Kidney (tissue), 13 donors: ENCODE measurements at regions not wholly inside any gene's neighbourhood (a gene's known extent, or its start where the extent isn't known, plus 50 kb on each side); places are given as distances from the start of the nearest gene placed in this dataset.

Experiments
- DNase-seq, 5 donors: peaks; one replicate each; pipeline ENCODE4 v3.0.0-alpha.2; 2013 to 2020
- FAIRE-seq: peaks from 2 replicates; lab custom pipeline; 2012; peaks lifted over from hg19 to GRCh38; lab: Jason Lieb, UNC
- H3K27ac ChIP-seq, 2 donors: one replicate each; pipeline ENCODE4 v1.7.0; 2013; ENCODE audit warnings: low read depth in 2 of 2, low read length in 2 of 2, inconsistent platforms in 1 of 2
- H3K27me3 ChIP-seq: one replicate; pipeline ENCODE4 v1.7.1; 2013; ENCODE audit warnings: low read length, inconsistent platforms; ENCODE audit not compliant: control insufficient read depth, insufficient read depth
- H3K36me3 ChIP-seq, 3 donors: one replicate each; pipeline versions ENCODE4 v1.7.0 to v1.7.1; 2013; ENCODE audit warnings: low read length in 3 of 3, control low read depth in 1 of 3, inconsistent platforms in 1 of 3; ENCODE audit not compliant: insufficient read depth in 3 of 3, control insufficient read depth in 2 of 3
- H3K4me1 ChIP-seq, 3 donors: one replicate each; pipeline versions ENCODE4 v1.7.0 to v1.7.1; 2013; ENCODE audit warnings: low read length in 3 of 3, inconsistent platforms in 1 of 3, low read depth in 1 of 3; ENCODE audit not compliant: control insufficient read depth in 2 of 3, insufficient read depth in 2 of 3
- H3K4me3 ChIP-seq, 3 donors: one replicate each; pipeline versions ENCODE4 v1.7.0 to v1.8.1; 2013; ENCODE audit warnings: low read length in 3 of 3, control low read depth in 1 of 3, inconsistent platforms in 1 of 3
- H3K9ac ChIP-seq, 3 donors: one replicate each; pipeline versions ENCODE4 v1.7.0 to v1.7.1; 2013; ENCODE audit warnings: low read length in 3 of 3, control low read depth in 1 of 3, inconsistent platforms in 1 of 3
- H3K9me3 ChIP-seq, 3 donors: one replicate each; pipeline versions ENCODE4 v1.7.0 to v1.7.1; 2013; ENCODE audit warnings: low read length in 3 of 3, control low read depth in 1 of 3, inconsistent platforms in 1 of 3; ENCODE audit not compliant: control insufficient read depth in 2 of 3, insufficient read depth in 1 of 3
- intact Hi-C: fragments of 100-400 bp; cut with DNase I; formaldehyde crosslinking; loops from one replicate; pipeline ENCODE4 v1.11.1; 2022
- TF ChIP-seq, protein P1 (sequence below): IDR thresholded peaks from 3 replicates; pipeline ENCODE4 v1.5.1; 2012; ENCODE audit warnings: mild to moderate bottlenecking, moderate library complexity, borderline replicate concordance; ENCODE audit not compliant: insufficient read depth; ENCODE audit errors: extremely low read depth
- donor health status: control.
- donor health status: control.
- donor health status: control.
- donor health status: control.
- donor health status: control.
- donor health status: DM: yes; HTN: yes; CAD: no.
- donor health status: Normal renal cell carcinoma (clear cell type).

DNA sequence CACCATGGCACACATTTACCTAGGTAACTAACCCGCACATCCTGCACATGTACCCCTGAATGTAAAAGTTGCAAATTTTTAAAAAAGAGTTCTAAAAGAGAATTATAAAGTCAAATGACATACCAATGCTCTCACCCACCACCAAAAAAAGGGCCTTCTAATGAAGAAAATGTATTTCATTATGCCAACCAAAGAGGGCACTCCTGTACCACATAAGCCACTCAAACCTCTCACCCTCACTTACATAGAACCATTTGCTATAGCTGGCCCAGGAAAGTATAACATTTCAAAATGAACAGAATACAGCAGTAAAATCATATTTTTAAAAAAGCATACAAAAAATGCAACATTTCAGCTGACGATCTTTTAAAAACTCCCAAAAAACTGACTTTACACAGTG lies 241.5 kb upstream of the PKDCC start:
- H3K27ac ChIP-seq, result no peak overlapping the region
- DNase-seq (no peak), FAIRE-seq (no peak)
- H3K4me3 ChIP-seq, result no peak overlapping the region
- H3K9ac ChIP-seq, result no peak overlapping the region
- TF ChIP-seq, protein P1, sequence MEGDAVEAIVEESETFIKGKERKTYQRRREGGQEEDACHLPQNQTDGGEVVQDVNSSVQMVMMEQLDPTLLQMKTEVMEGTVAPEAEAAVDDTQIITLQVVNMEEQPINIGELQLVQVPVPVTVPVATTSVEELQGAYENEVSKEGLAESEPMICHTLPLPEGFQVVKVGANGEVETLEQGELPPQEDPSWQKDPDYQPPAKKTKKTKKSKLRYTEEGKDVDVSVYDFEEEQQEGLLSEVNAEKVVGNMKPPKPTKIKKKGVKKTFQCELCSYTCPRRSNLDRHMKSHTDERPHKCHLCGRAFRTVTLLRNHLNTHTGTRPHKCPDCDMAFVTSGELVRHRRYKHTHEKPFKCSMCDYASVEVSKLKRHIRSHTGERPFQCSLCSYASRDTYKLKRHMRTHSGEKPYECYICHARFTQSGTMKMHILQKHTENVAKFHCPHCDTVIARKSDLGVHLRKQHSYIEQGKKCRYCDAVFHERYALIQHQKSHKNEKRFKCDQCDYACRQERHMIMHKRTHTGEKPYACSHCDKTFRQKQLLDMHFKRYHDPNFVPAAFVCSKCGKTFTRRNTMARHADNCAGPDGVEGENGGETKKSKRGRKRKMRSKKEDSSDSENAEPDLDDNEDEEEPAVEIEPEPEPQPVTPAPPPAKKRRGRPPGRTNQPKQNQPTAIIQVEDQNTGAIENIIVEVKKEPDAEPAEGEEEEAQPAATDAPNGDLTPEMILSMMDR, result peak; percentile 14
- H3K36me3 ChIP-seq, result no peaks in the 10 kb centered on the region
- no peaks in the 10 kb centered on the region for H3K4me1 ChIP-seq
- intact Hi-C loops, result no loop called here
- H3K9me3 ChIP-seq, result no peaks in the 10 kb centered on the region
- H3K27me3 ChIP-seq, result no peaks in the 10 kb centered on the region

DNA sequence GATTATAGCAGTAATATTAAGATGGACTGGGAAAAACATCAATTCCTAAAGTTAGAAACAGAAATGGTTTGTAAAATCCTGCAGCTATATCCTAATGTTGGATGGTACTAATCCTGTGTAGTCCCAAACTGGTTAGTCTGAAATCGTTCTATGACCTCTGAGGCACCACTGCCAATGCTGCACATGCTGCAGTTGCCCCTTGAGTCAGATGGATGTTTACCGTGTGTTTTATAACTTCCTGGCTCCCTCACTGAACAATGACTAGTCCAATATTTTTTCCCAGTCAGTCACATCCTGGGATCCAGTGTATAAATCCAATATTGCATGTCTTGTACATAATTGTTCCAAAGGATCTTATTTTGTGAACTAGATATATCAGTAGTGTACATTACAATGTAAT lies 226.7 kb upstream of the PKDCC start:
- H3K27me3 ChIP-seq, result no peaks in the 10 kb centered on the region
- no peak overlapping the region for H3K4me3 ChIP-seq
- intact Hi-C loops, result no loop called here
- TF ChIP-seq, protein P1, result no peak
- H3K9me3 ChIP-seq, result peaks cover 0 to 6% (median 3%) of the 10 kb centered on the region in 3 donors
- H3K36me3 ChIP-seq, result no peaks in the 10 kb centered on the region
- no peaks in the 10 kb centered on the region for H3K4me1 ChIP-seq
- H3K27ac ChIP-seq, result no peak overlapping the region
- no peak overlapping the region for H3K9ac ChIP-seq
- FAIRE-seq (no peak), DNase-seq (no peak)

DNA sequence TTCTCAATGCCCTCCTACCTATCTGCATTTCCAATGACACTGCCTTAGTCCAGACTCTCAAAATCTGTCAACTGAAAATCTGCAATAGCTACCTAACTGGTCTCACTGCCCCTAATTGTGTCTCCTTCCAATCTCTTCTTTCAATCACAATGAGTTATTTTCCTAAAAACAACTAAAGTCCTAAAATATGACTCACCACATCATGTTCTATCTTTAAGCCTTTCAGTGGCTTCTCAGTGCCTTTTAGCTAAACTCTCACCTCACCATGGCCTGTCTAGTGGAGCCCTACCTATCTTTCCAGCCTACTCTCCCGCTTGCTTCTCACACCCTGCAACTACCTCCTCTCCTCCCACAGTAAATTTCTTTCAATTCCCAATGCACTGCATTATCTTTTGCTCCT lies 220.9 kb upstream of the PKDCC start:
- peaks cover 2 to 13% (median 4%) of the 10 kb centered on the region in 3 donors for H3K4me1 ChIP-seq
- no peak overlapping the region for H3K27ac ChIP-seq
- TF ChIP-seq, protein P1, result no peak
- H3K27me3 ChIP-seq, result no peaks in the 10 kb centered on the region
- H3K36me3 ChIP-seq, result no peaks in the 10 kb centered on the region
- no peak for FAIRE-seq
- H3K4me3 ChIP-seq, result no peak overlapping the region
- H3K9ac ChIP-seq, result no peak overlapping the region
- intact Hi-C loops, result no loop called here
- no peak for DNase-seq
- H3K9me3 ChIP-seq, result no peaks in the 10 kb centered on the region

DNA sequence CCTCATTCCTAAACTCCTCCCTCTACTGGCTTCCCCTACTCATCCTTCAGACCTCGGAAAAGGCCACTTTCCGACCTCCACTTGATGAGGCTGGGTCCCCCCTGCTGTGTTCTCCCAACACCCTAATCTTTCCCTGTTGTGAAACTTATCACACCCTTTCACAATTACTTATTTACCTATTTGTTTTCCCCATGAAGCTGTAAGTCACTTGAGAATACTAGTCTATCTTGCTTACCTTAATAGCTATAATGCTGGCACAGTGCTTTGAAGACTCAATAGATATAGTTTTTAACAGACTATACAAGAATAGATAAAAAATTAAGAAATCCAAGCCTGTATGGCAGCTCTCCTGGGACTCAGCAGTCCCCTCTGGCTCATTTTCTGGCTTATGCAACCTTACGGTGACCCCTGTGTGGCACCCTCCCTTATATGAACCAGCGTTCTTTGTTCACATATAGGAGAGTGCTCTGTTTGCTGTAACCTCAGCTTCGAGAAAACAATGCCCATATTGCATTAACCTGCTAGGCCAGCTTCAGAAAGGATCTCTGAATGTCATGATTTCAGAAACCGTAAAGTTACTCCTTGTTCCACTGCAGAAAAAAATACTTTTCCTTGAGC lies 220.4 kb upstream of the PKDCC start:
- peaks cover 2 to 13% (median 4%) of the 10 kb centered on the region in 3 donors for H3K4me1 ChIP-seq
- no peak for DNase-seq
- no peak overlapping the region for H3K9ac ChIP-seq
- H3K27me3 ChIP-seq, result no peaks in the 10 kb centered on the region
- intact Hi-C loops, result no loop called here
- no peaks in the 10 kb centered on the region for H3K36me3 ChIP-seq
- no peaks in the 10 kb centered on the region for H3K9me3 ChIP-seq
- no peak overlapping the region for H3K4me3 ChIP-seq
- H3K27ac ChIP-seq, result no peak overlapping the region
- no peak for FAIRE-seq
- TF ChIP-seq, protein P1, result no peak
